Choroid plexus epithelial cell (primary cell): ENCODE measurements at regions not wholly inside any gene's neighbourhood (a gene's known extent, or its start where the extent isn't known, plus 50 kb on each side); places are given as distances from the start of the nearest gene placed in this dataset.
A peak's percentile ranks its signal among the peaks of the same experiment; 100 is the strongest.

Experiments used
- DNase-seq: peaks from one replicate; pipeline ENCODE4 v3.0.0-alpha.2; 2010; ENCODE audit warnings: low read depth
- H3K4me3 ChIP-seq: 2 replicates; pipeline ENCODE4 v1.5.1; 2011; ENCODE audit warnings: low read depth, mild to moderate bottlenecking, control low read depth, low read length, moderate library complexity
- CTCF ChIP-seq: conservative IDR thresholded peaks from 2 replicates; pipeline ENCODE4 v1.5.1; 2011; ENCODE audit warnings: low read depth, mild to moderate bottlenecking, control low read depth, inconsistent platforms, low read length, moderate library complexity

GRCh38 chr12:107912421-107913004 is 138.0 kb downstream of the ASCL4 start:
- peak; percentile 58 for TF ChIP-seq CTCF
- no peak overlapping the region for H3K4me3 ChIP-seq
- DNase-seq: no peak

- DNase-seq: no peak
- no peak for TF ChIP-seq CTCF
- no peak overlapping the region for H3K4me3 ChIP-seq
Measured at GRCh38 chr12:107914460-107914977, 140.0 kb downstream of the ASCL4 start.

GRCh38 chr12:107917912-107918800 is 143.7 kb downstream of the ASCL4 start:
- peak; percentile 54 for DNase-seq
- TF ChIP-seq CTCF: peak; percentile 87
- no peak overlapping the region for H3K4me3 ChIP-seq

GRCh38 chr12:107921062-107921461 is 146.6 kb downstream of the ASCL4 start:
- no peak for TF ChIP-seq CTCF
- DNase-seq: no peak
- H3K4me3 ChIP-seq: no peak overlapping the region

- no peak for TF ChIP-seq CTCF
- H3K4me3 ChIP-seq: no peak overlapping the region
- no peak for DNase-seq
Measured at GRCh38 chr12:107925125-107925524, 150.6 kb downstream of the ASCL4 start.

- peak; percentile 16 for TF ChIP-seq CTCF
- peak; percentile 34 for DNase-seq
- H3K4me3 ChIP-seq: no peak overlapping the region
Measured at GRCh38 chr12:107929436-107929835, 154.9 kb downstream of the ASCL4 start.

- no peak overlapping the region for H3K4me3 ChIP-seq
- TF ChIP-seq CTCF: no peak
- DNase-seq: no peak
Measured at GRCh38 chr12:107931761-107932160, 157.3 kb downstream of the ASCL4 start.
